Right lobe of liver (tissue), 4 donors: ENCODE measurements at regions not wholly inside any gene's neighbourhood (a gene's known extent, or its start where the extent isn't known, plus 50 kb on each side); places are given as distances from the start of the nearest gene placed in this dataset.

Experiments
- CTCF ChIP-seq, 4 donors: fragments of 200-600 bp in 3 of 4; fragments of 450-650 bp in 1 of 4; IDR thresholded peaks; one replicate each; pipeline versions ENCODE4 v1.5.1 to v1.8.0; 2016 to 2022; ENCODE audit warnings: antibody characterized with exemption in 4 of 4, mild to moderate bottlenecking in 2 of 4
- POLR2A ChIP-seq: fragments of 450-650 bp; IDR thresholded peaks from one replicate; pipeline ENCODE4 v1.6.1; 2017; ENCODE audit warnings: antibody characterized with exemption, mild to moderate bottlenecking
- donor health status: DM: no; HTN: no; CAD: no.
- donor health status: DM: no; HTN: no; CAD: no.
- donor health status: DM: no; HTN: yes; CAD: no.

GRCh38 chr6:125499535-125499934 lies 197.8 kb upstream of the HDDC2 start:
- no peak for TF ChIP-seq CTCF (IDR thresholded peaks at IDR 0.05)
- no peak for TF ChIP-seq POLR2A
